Gastroesophageal sphincter (tissue), 3 donors: ENCODE measurements at regions not wholly inside any gene's neighbourhood (a gene's known extent, or its start where the extent isn't known, plus 50 kb on each side); places are given as distances from the start of the nearest gene placed in this dataset.

Experiments
- EP300 ChIP-seq: sonication (generic); formaldehyde crosslinking; IDR thresholded peaks from one replicate; pipeline ENCODE4 v1.6.1; 2017; ENCODE audit warnings: antibody characterized with exemption, mild to moderate bottlenecking
- POLR2A ChIP-seq, 2 donors: fragments of 450-650 bp; IDR thresholded peaks; one replicate each; pipeline ENCODE4 v1.6.1; 2017; ENCODE audit warnings: antibody characterized with exemption in 2 of 2, mild to moderate bottlenecking in 2 of 2, moderate library complexity in 1 of 2
- TF ChIP-seq, protein P1 (sequence below), 4 experiments: fragments of 200-600 bp in 2 of 4; fragments of 450-650 bp in 2 of 4; sonication (generic) in 1 of 4; IDR thresholded peaks; one replicate each; pipeline ENCODE4 v1.5.1; 2017 to 2019; ENCODE audit warnings: antibody characterized with exemption in 4 of 4, mild to moderate bottlenecking in 2 of 4, moderate library complexity in 2 of 4

DNA sequence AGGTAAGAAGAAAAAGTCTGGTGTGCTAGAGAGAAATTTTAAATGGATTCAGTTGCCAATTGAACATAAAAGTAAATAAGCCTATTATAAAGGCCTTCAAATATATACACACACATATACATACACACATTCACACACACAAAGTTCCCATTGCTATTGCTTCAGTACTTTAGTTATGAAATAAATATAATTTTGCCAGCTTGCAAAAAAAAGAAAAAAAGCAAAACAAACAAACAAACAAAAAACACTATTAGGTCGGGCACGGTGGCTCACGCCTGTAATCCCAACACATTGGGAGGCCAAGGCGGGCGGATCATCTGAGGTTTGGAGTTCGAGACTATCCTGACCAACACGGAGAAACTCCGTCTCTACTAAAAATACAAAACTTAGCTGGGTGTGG, 80.3 kb downstream of the SPIN4 start:
- TF ChIP-seq, protein P1, sequence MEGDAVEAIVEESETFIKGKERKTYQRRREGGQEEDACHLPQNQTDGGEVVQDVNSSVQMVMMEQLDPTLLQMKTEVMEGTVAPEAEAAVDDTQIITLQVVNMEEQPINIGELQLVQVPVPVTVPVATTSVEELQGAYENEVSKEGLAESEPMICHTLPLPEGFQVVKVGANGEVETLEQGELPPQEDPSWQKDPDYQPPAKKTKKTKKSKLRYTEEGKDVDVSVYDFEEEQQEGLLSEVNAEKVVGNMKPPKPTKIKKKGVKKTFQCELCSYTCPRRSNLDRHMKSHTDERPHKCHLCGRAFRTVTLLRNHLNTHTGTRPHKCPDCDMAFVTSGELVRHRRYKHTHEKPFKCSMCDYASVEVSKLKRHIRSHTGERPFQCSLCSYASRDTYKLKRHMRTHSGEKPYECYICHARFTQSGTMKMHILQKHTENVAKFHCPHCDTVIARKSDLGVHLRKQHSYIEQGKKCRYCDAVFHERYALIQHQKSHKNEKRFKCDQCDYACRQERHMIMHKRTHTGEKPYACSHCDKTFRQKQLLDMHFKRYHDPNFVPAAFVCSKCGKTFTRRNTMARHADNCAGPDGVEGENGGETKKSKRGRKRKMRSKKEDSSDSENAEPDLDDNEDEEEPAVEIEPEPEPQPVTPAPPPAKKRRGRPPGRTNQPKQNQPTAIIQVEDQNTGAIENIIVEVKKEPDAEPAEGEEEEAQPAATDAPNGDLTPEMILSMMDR (IDR thresholded peaks at IDR 0.05), result no peak
- TF ChIP-seq POLR2A (IDR thresholded peaks at IDR 0.05), result no peak
- no peak for TF ChIP-seq EP300
